HL-60 (cell line): ENCODE measurements at regions not wholly inside any gene's neighbourhood (a gene's known extent, or its start where the extent isn't known, plus 50 kb on each side); places are given as distances from the start of the nearest gene placed in this dataset.

Source experiments
- POLR2AphosphoS5 ChIP-seq: IDR thresholded peaks from 2 replicates; pipeline ENCODE4 v1.6.1; 2012; ENCODE audit warnings: low read depth
- TF ChIP-seq, protein P1 (sequence below): IDR thresholded peaks from one replicate; pipeline ENCODE4 v1.5.1; 2011; ENCODE audit warnings: low read length, control low read depth, inconsistent platforms; ENCODE audit not compliant: insufficient read depth

- TF ChIP-seq, protein P1, sequence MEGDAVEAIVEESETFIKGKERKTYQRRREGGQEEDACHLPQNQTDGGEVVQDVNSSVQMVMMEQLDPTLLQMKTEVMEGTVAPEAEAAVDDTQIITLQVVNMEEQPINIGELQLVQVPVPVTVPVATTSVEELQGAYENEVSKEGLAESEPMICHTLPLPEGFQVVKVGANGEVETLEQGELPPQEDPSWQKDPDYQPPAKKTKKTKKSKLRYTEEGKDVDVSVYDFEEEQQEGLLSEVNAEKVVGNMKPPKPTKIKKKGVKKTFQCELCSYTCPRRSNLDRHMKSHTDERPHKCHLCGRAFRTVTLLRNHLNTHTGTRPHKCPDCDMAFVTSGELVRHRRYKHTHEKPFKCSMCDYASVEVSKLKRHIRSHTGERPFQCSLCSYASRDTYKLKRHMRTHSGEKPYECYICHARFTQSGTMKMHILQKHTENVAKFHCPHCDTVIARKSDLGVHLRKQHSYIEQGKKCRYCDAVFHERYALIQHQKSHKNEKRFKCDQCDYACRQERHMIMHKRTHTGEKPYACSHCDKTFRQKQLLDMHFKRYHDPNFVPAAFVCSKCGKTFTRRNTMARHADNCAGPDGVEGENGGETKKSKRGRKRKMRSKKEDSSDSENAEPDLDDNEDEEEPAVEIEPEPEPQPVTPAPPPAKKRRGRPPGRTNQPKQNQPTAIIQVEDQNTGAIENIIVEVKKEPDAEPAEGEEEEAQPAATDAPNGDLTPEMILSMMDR = no peak
- TF ChIP-seq POLR2AphosphoS5 = no peak
Observed at GRCh38 chr2:5592916-5593315, 99.3 kb upstream of the SOX11 start.
